Fibroblast of lung (primary cell): ENCODE measurements at regions not wholly inside any gene's neighbourhood (a gene's known extent, or its start where the extent isn't known, plus 50 kb on each side); places are given as distances from the start of the nearest gene placed in this dataset.

Source experiments
- DNase-seq, 2 donors: peaks; one replicate each; pipeline versions ENCODE4 v3.0.0 to v3.0.0-alpha.2; 2010; ENCODE audit warnings: low read depth in 2 of 2
- H2AFZ ChIP-seq: 2 replicates; pipeline ENCODE4 v1.5.1; 2012; ENCODE audit warnings: low read length, control low read depth, inconsistent platforms
- H3K27ac ChIP-seq: 2 replicates; pipeline ENCODE4 v1.5.1; 2011; ENCODE audit warnings: low read length, control low read depth; ENCODE audit not compliant: insufficient read depth
- H3K27me3 ChIP-seq: 2 replicates; pipeline ENCODE4 v1.5.1; 2011; ENCODE audit warnings: mild to moderate bottlenecking, low read length; ENCODE audit not compliant: control insufficient read depth, insufficient read depth
- H3K36me3 ChIP-seq: 2 replicates; pipeline ENCODE4 v1.5.1; 2011; ENCODE audit warnings: low read length; ENCODE audit not compliant: control insufficient read depth, insufficient read depth
- H3K4me1 ChIP-seq: 2 replicates; pipeline ENCODE4 v1.5.1; 2011; ENCODE audit warnings: low read length; ENCODE audit not compliant: control insufficient read depth, insufficient read depth; ENCODE audit errors: extremely low read depth
- H3K4me2 ChIP-seq: 2 replicates; pipeline ENCODE4 v1.5.1; 2011; ENCODE audit warnings: low read length, control low read depth; ENCODE audit not compliant: insufficient read depth; ENCODE audit errors: extremely low read depth
- H3K4me3 ChIP-seq, 4 experiments: fragments of 200-600 bp in 1 of 4; sonication (generic) in 1 of 4; replicated peaks in 1 of 4; 2 replicates each; pipeline ENCODE4 v1.5.1; 2011 to 2016; ENCODE audit warnings: low read length in 4 of 4, low read depth in 3 of 4, mild to moderate bottlenecking in 3 of 4, control low read depth in 2 of 4, inconsistent platforms in 1 of 4, mixed read lengths in 1 of 4; ENCODE audit not compliant: insufficient read depth in 1 of 4; ENCODE audit errors: control extremely low read depth in 1 of 4
- H3K79me2 ChIP-seq: 2 replicates; pipeline ENCODE4 v1.5.1; 2012; ENCODE audit warnings: mild to moderate bottlenecking, low read length, inconsistent platforms; ENCODE audit not compliant: control insufficient read depth, insufficient read depth
- H3K9ac ChIP-seq: 2 replicates; pipeline ENCODE4 v1.5.1; 2011; ENCODE audit warnings: mild to moderate bottlenecking, low read length, control low read depth; ENCODE audit not compliant: insufficient read depth
- H3K9me3 ChIP-seq: 2 replicates; pipeline ENCODE4 v1.5.1; 2012; ENCODE audit warnings: low read depth, low read length; ENCODE audit not compliant: control insufficient read depth, insufficient read depth
- H4K20me1 ChIP-seq: 2 replicates; pipeline ENCODE4 v1.5.1; 2011; ENCODE audit warnings: low read length; ENCODE audit not compliant: control insufficient read depth, insufficient read depth; ENCODE audit errors: extremely low read depth
- CTCF ChIP-seq, 2 donors: IDR thresholded peaks in 1 of 2; conservative IDR thresholded peaks in 1 of 2; 1 replicate in 1 of 2; 2 replicates in 1 of 2; pipeline ENCODE4 v1.5.1; 2011 to 2012; ENCODE audit warnings: low read length in 2 of 2, control low read depth in 1 of 2, inconsistent platforms in 1 of 2, low read depth in 1 of 2, mild to moderate bottlenecking in 1 of 2
- EZH2 ChIP-seq: IDR thresholded peaks from 2 replicates; pipeline ENCODE4 v1.5.1; 2012; ENCODE audit warnings: low read length, control low read depth, mild to moderate bottlenecking; ENCODE audit errors: missing control alignments

GRCh38 chr12:5191803-5192538 is 148.3 kb downstream of the KCNA5 start:
- no peaks in the 10 kb centered on the region for H3K36me3 ChIP-seq
- no peaks in the 10 kb centered on the region for H3K79me2 ChIP-seq
- no peak overlapping the region for H2AFZ ChIP-seq
- no peaks in the 10 kb centered on the region for H3K4me1 ChIP-seq
- H3K4me2 ChIP-seq = no peak overlapping the region
- no peaks in the 10 kb centered on the region for H3K9me3 ChIP-seq
- no peak overlapping the region for H3K27ac ChIP-seq
- H4K20me1 ChIP-seq = no peaks in the 10 kb centered on the region
- DNase-seq = no peak
- H3K9ac ChIP-seq = no peak overlapping the region
- no peaks in the 10 kb centered on the region for H3K27me3 ChIP-seq
- no peak overlapping the region for H3K4me3 ChIP-seq
- no peak for TF ChIP-seq EZH2
- no peak for TF ChIP-seq CTCF (conservative IDR thresholded peaks at IDR 0.05 in 1 of 2, IDR thresholded peaks at IDR 0.05 in 1 of 2; ENCODE audit: low read depth in 1 of 2, low read length in 2 of 2)

- H3K9ac ChIP-seq = no peak overlapping the region
- H3K4me3 ChIP-seq = no peak overlapping the region
- H3K79me2 ChIP-seq = no peaks in the 10 kb centered on the region
- no peaks in the 10 kb centered on the region for H3K9me3 ChIP-seq
- no peak overlapping the region for H2AFZ ChIP-seq
- no peaks in the 10 kb centered on the region for H3K36me3 ChIP-seq
- no peak overlapping the region for H3K27ac ChIP-seq
- TF ChIP-seq EZH2 (no peak), CTCF (conservative IDR thresholded peaks at IDR 0.05 in 1 of 2, IDR thresholded peaks at IDR 0.05 in 1 of 2; ENCODE audit: low read depth in 1 of 2, low read length in 2 of 2) (no peak)
- no peaks in the 10 kb centered on the region for H3K4me1 ChIP-seq
- DNase-seq = no peak
- H3K27me3 ChIP-seq = no peaks in the 10 kb centered on the region
- no peak overlapping the region for H3K4me2 ChIP-seq
- no peaks in the 10 kb centered on the region for H4K20me1 ChIP-seq
These were observed 149.0 kb downstream of the KCNA5 start for GRCh38 chr12:5192726-5193125.

- TF ChIP-seq EZH2 = no peak
- no peak for TF ChIP-seq CTCF (conservative IDR thresholded peaks at IDR 0.05 in 1 of 2, IDR thresholded peaks at IDR 0.05 in 1 of 2; ENCODE audit: low read depth in 1 of 2, low read length in 2 of 2)
- H3K27me3 ChIP-seq = no peaks in the 10 kb centered on the region
These were observed 150.6 kb downstream of the KCNA5 start for GRCh38 chr12:5194306-5194705.

More at GRCh38 chr12:5194306-5194705, 150.6 kb downstream of the KCNA5 start:
- Histone ChIP-seq H3K4me1 (no peaks in the 10 kb centered on the region), H2AFZ (no peak overlapping the region), H3K4me3 (no peak overlapping the region), H3K9ac (no peak overlapping the region), H4K20me1 (no peaks in the 10 kb centered on the region), H3K4me2 (no peak overlapping the region), H3K79me2 (no peaks in the 10 kb centered on the region), H3K36me3 (no peaks in the 10 kb centered on the region), H3K9me3 (no peaks in the 10 kb centered on the region), H3K27ac (no peak overlapping the region)
- no peak for DNase-seq
